ENCODE measurements at regions not wholly inside any gene's neighbourhood (a gene's known extent, or its start where the extent isn't known, plus 50 kb on each side); places are given as distances from the start of the nearest gene placed in this dataset.
"Not testable (repeated sequence)": the region's sequence is repeated elsewhere in the genome, so short reads cannot be mapped to it uniquely, and the experiment has no call there.

DNA sequence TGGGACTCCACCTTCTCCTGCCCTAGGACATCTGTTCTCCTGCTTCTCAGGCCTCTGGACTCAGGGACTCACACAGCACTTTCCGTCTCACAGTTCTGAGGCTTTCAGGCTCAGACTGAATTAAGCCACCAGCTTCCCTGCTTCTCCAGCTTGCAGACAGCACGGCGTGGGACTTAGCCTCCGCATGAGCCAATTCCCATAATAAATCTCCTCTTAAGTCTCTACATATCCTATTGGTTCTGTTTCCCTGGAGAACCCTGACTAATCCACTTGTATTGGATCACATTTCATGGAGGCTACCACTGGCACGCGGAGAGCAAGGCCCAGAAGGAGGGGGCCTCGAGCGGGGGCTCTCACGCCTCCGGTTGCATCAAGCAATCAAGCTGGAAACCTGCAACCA, 1313.6 kb downstream of the TBC1D22A start:
- no peak for DNase-seq

DNA sequence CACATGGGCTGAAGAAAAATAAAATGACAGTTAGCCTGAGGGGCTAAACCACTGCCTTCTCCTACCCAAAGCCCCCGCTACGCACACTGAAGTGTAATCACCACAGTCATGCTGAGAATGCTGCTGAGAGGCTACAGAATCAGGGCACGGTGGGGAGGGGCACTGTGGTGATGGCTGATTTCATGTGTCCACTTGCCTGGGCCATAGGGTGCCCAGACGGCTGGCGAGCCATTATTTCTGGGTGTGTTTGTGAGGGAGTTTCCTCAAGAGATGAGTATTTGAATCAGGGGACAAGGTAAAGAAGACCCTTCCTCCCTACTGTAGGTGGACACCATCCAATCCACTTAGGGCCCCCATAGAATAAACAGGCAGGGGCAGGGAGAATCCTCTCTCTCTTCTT, 1313.2 kb downstream of the TBC1D22A start:
- DNase-seq, result no peak

DNA sequence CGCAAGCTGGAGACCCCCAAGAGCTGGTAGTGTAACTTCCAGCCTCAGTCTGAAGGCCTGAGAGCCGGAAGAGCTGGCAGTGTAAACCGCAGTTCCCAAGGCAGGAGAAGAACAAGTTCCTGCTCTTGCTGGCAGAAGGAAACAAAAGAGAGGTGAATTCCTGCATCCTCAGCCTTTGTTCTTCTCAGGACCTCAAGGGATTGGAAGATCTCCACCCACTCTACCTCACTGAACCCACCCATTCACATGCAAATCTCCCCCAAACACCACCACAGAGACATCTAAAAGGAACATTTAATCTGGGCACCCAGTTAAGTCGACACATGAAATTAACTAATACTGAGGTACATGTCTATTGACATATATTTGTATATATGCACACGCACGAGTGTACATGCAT, 1310.3 kb downstream of the TBC1D22A start:
- no peak for DNase-seq

DNA sequence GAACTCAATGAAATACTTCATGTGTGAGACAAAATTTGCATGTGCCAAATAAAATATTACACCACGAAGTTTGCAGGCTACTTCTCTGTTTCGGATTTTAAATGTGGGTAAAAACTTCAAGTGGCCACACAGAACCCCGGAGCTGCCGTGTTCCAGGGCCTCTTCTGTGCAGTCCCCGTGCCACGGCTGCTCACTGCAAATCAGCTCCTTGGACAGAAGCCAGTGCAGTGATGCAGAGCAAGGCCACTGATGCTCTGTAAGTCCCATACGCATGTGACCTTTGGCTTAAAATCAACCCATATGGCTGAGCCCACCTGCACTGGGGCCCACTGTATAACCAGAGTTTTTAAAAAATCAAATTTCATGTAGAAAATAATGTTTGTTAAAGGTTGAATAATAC, 1309.4 kb downstream of the TBC1D22A start:
- peak; percentile 57 for DNase-seq

DNA sequence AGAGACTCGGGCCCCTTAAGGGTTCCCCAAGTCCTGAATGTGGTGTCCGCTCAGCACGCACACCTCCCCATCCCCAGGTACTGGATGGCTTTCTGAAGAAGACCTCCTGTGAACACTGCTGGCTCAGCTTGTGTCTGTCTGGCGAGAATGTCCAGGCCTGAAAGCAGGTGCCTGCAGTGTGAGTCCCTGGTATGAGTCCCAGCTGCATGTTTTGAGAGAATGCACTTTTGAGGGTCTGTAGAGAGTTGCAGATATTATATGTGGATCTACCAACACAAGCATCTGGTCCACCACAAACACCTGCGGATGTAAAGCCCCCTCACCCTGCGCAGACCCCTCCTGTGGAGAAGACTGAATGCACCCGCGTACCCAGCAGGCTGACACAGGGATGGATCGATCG, 1308.9 kb downstream of the TBC1D22A start:
- no peak for DNase-seq

DNA sequence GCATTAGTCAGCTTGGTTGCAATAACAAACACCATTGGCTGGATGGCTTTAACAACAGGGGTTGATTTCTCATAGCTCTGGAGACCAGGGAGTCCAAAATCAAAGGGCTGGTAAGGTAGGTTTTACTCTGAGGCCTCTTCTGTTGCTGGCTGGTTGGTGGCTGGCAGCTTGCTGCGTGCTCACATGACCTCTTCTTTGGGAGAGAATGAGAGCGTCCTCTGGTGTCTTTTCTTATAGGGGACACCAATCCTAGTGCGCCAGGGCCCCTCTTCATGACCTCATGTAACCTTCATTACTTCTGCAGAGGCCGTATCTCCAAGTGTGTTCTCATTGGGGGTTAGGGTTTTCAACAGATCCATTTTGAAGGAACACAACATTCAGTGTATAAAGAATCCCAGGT, 1308.3 kb downstream of the TBC1D22A start:
- no peak for DNase-seq

DNA sequence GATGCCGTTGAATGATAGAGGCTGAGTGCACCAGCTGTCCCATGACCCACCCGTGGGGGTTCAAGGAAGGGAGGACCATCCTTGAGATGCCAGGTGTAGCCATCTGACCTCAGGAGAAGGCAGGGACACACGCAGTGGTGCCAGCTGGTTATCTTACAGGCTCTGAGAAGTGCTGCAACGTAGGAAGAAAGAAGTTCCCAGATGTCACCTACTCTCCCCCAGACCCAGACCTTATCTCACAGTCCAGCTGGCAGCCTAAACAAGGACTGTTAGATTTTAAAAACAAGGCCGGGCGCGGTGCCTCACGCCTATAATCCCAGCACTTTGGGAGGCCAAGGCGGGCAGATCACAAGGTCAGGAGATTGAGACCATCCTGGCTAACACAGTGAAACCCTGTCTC, 1307.6 kb downstream of the TBC1D22A start:
- DNase-seq, result no peak

DNA sequence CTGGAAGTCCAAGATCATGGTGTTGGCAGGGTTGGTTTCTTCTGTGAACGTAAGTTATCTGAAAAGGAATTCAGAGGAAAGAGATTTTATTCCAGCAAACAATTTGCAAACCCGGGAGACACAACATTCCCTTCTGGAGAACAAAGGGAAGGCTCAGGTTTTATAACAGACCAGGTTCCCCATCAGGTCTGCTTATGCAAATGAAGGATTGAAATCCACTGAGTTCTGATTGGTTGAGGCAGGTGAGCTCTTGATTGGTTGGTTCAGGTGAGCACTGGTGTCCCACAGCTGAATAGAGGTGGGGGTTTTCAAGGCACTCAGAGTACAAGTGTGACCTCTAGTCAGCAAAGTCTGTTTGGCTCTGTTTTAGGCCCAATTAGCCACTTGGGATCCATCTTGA, 1306.8 kb downstream of the TBC1D22A start:
- no peak for DNase-seq

DNA sequence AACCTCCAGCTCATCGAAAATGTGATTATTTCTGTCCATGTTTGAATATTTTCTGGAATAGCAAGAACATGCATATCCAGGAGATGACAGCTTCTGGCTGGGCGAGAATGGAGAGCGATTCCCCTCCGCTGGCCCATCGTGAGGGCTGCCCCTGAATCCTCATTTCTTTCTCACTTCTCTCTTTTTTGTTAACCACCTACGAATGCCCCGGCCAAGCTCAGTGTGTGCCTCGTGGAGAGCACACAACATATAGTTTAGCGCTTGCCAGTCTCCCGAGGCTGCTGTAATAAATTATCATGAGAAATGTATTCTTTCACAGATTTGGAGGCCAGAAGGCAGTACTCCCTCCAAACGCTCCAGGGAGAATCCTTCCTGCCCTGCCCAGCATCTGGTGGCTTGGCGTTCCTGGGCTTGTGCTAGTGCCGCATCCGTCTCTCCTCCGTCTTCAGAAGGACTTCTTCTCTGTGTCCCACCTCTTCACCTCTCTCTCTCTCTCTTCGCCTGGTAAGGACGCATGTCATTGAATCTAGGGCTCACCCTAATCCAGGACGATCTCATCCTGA, 1306.0 kb downstream of the TBC1D22A start:
- DNase-seq, result no peak

DNA sequence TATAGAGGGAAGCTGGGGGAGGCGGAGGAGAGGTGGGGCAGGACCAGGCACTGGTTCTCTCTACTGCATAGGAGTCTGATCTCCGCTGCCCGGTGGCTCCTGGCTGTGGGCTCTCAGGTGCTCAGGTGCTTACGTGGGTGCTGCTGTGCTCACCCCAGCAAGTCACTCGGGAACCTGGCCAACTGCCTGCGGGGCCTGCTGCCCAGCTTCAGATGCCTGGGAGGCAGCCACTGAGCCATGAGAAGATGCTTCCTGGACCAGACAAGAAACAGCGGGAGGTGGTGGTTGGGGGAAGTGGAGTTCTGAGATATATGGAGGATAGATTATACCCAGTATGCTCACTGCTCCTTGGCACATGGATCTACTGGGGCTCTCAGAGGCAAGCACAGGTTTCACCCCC, 1303.4 kb downstream of the TBC1D22A start:
- DNase-seq, result peak; percentile 12

DNA sequence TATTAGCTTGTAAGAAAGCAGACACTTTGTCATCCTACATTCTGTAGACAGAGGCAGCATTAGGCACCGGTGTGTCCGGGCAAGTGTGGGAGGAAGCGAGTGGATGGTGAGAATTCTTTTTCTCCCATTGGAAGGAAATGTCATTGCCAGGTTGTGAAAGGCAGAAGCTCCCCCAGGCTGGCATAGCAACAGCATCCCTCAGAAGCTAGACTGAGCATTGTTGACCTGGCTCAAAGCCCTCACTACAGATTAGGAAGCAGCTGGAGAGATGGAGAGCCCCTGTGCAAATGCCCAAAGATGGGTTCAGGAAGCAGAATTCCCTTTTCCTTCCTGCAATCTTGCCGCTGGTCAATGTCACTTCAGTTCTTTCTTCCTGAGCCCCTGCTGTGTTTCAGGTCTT, 1299.3 kb downstream of the TBC1D22A start:
- no peak for DNase-seq

DNA sequence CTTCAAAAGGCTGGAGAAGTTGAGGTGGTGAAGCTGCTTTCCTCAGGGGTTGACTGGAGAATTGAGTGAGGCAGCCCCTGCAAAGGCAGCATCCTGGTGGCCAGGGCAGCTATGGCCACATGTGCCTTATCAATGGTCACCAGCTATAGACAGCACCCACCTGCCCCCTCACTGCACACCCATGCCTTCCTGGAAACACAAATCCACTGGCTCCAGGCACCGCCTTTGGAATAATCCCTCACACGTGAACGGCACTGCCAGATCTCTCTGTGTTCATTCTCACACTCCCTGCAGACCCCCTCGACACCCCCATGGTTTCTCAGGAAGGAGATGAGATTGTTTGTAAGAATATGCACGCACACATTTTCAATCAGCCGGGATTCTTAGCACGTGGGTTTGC, 1297.8 kb downstream of the TBC1D22A start:
- DNase-seq, result no peak

DNA sequence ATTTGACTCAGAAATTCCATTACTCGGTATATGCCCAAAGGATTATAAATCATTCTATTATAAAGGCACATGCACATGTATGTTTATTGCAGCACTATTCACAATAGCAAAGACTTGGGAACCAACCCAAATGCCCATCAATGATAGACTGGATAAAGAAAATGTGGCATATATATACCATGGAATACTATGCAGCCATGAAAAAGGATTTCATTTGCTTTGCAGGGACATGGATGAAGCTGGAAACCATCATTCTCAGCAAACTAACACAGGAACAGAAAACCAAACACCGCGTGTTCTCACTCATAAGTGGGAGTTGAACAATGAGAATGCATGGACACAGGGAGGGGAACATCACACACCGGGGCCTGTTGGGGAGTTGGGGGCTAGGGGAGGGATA, 1297.1 kb downstream of the TBC1D22A start:
- not testable (repeated sequence) for DNase-seq

DNA sequence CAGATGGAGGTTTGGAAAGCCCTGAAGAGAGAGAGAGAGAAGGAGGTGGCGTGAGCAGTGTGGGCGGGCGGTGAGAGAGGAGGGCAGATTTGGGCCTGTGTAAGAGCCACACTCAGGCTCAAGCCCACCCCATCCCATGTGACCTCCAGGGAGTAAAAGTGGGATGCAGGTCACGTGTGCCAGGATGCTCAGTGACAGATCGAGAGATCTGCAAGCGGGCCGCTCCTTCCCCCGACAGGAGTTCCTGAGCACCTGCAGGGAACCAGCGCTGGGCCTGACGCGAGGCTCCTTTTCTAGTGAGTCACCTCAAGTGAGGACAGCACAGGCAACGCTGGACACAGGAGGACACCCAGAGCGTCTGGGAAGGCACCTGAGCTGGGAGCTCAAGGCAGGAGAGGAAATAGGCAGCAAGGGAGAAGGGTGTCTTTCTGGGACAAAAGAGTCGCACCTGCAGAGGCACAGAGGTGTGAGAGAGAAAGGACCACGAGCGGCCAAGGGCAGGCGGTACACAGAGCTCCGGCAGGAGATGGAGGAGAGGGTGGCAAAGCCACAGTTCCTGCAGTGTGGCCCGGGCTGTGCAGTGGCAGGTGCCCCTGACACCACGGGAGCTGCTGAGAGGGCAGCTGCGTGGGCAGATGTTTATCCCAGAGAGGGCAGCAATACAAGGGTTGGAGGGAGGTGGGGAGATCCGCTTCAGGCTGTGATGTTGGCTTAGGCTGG, 1294.8 kb downstream of the TBC1D22A start:
- no peak for DNase-seq

DNA sequence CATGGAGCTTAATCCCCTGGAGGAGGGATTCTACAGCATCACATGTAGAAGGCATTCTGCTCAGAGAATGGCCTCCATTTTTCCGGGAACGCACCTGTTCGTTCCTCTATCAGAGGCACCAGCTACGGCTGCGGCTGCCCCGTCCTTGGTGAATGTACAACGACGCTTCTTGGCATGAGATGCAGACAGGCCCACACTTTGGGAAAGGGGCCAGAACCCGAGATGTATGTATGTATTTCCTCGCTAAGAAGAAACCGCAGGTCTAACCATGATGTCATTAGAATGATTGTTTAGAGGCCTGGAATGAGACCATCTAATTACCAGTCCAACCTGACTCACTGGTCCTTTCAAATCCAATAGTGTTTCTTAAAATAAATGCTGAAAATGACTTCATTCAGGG, 1293.4 kb downstream of the TBC1D22A start:
- DNase-seq, result no peak

DNA sequence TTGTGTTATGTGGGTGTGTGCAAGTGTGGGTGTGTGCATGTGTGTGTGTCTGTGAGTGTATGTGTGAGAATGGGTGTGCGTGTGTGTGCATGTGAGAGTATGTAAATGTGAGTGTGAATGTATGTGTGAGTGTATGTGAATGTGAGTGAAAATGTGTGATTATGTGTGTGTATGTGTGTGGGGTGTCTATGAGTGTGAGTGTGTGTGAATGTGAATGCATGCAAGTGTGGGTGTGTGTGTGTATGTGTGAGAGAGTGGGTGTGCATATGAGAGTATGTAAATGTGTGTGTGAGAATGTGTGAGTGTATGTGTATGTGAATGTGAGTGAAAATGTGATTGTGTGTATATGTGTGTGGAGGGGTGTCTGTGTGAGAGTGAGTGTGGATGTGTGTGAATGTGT, 1292.7 kb downstream of the TBC1D22A start:
- no peak for DNase-seq

DNA sequence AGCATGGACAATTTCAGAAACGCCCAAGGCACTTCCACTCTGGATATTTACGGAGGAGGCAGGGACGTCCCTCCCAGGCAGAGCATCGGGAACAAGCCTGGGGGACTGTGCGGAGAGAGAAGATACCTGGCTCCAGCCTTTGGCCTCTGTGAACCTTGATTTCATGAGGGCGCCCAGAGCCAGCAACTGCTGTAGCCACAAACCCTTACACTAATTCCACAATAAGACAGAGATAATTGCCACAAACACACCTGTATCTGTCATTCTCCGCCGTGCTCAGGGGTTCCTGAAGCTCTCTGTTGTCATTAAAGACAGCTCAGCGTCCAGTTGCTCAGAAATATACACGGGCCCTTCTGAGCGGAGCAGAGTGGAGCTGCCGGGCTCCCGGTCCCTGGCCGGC, 1292.1 kb downstream of the TBC1D22A start:
- DNase-seq, result no peak

DNA sequence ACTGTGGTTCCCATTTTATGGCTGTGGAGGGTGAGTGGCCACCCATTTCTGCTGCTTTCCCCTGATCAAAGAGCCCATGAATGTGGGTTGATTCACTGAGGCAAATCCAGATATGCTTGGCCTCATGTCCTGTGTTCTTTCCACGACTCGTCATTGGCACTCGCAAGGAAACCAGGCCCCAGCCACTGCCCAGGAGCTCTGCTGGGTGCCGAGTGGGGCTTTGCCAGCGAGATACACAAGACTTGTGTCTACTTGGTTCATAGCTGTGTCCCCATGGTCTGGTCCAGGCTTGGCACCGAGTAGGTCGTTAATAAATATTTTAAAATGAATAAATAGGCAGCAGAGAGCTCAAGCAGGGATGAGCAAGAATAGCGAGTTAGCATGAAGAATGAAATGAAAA, 1291.5 kb downstream of the TBC1D22A start:
- no peak for DNase-seq

DNA sequence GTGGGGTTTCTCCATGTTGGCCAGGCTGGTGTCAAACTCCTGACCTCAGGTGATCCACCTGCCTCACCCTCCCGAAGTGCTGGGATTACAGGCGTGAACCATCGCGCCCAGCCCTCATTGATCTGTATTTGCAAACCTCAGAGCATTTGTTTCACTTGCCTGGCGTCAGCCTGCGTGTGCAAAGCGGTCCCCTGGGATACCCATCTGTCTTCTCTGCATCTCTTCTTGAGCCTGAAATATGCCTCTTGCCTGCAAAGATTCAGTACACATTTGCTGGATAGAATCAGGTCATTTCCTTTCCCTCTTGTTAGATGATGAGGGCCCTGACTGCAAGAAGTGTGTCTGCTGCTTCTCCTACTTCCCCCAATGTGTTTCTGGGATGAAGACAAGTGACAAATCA, 1291.0 kb downstream of the TBC1D22A start:
- DNase-seq, result no peak

DNA sequence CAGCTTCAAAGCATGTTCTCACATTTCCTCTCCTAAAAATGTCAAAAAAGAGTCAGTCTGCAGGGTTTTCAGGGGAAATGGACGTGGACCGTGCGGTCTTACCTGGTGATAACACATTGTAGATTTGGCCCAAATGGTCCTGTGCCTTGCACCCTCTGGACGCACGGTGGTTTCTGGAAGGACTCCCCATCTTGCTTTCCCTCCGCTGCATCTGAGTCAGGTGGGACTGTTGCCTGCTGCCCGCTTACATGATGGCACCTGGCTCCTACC, 1290.1 kb downstream of the TBC1D22A start:
- DNase-seq, result no peak

DNA sequence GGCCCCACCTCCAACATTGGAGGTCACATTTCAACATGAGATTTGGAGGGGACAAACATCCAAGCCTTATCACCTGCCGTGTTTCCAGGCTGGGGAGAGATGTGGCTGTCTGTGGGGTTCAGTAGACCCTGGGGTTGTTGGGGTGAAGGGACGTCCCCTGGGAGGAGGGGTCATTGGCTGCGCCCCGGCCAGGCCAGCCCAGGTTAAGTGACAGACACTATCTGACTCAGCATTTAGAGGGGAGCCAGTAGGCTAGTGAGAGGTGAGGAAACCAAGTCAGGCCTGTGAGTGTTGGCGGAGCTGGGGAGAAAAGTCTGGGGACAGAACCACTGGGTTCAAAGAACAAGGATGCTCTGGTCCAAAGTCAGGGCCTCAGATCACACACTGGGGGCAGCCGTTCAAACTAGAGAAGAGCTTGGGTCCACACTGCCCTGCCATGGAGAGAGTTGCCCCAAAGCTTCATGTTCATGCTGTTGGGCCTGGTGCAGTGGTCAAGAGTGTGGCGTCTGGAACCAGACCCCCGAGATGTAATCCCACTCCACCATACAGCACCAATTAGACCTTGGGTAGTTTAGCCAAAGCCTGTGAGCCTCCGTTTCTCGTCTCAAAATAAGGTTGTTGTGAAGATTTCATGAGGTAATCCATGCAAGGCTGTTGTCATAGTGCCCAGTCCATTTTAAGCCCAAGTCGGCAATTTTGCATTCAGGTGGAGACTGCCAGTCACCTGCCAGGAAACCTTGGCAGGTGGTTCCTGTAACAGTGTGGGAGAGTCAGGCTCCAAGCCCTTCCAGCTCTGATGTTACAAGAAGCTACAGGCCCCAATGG, 1289.6 kb downstream of the TBC1D22A start:
- DNase-seq, result peak; percentile 19

DNA sequence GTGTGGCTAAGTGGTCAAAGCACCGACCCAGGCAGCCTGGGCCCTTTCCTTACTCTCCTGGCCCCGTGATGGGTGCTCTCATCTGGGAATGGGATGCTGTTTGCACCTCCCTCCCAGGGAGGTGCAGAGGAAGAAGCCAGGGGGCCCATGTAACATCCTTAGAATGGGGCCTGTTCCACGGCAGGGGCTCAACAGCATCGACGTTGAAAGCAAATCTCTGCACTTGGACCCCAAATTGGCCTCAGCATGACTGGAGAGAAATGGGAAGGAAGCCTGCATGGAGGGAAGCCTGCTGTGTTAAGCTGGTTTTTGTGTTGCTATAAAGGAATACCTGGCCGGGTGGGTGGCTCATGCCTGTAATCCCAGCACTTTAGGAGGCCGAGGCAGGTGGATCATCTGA, 1288.4 kb downstream of the TBC1D22A start:
- no peak for DNase-seq

DNA sequence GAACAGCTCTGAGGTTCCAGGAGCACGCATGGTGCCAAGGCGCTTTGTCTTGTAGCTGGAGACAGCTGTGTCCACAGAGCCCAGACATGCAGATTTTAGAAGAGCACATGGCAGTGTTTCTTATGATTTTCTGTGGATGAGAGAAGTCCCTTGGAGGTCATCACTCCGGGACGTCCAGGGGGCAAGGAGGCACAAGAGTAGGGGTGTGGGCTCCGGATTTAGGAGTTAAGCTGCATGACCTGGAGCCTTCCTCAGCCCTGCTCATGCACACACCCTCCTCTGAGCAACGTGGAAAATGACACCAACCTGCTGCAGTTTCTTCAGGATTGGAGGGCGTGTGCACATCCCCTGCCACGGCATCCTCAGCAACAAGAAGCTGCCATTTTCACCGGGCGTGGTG, 1286.7 kb downstream of the TBC1D22A start:
- no peak for DNase-seq

DNA sequence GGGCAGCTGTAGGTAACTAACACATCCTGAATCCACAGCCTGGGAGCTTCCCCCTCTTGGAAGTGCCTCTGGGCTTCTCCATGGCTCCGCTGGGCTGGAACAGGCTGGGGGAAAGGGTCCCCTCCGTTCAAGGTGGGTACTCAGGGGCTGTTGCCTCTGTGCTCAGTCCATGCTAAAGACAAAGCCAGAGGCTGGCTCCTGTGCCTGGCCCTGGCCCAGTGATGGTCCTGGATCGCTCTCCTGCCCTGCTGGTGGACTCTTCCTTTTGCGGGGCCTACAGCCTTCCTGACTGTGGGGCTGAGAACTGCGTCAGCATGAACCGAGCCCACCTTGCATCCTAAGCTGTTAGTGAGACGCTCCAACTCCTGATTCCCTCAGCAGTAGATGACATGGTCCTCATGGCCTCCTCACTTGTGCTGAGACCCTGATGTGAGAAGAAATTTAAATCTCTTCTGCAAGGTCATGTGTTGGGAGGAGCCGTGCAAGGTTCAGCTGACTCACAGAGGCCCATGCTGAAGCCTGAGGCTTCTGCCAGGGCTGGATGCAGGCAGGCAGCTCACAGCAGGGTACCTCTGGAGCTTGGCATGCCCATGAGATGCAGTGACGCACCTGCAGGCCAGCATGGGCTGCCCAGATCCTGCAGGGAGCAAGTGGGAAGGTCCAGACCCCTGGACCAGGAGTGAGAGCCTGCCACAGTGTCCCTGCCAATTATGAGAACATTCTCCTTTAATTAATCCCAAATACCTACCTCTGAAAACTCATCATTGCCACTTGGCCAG, 1285.5 kb downstream of the TBC1D22A start:
- no peak for DNase-seq
